DOHH2 (cell line): ENCODE measurements at regions not wholly inside any gene's neighbourhood (a gene's known extent, or its start where the extent isn't known, plus 50 kb on each side); places are given as distances from the start of the nearest gene placed in this dataset.

ENCODE experiments used
- H3F3A ChIP-seq: fragments of 200-600 bp; sonication (generic), shearing (Covaris generic); 2 replicates; pipeline ENCODE4 v1.6.0; 2016; ENCODE audit warnings: antibody characterized with exemption, mild to moderate bottlenecking; ENCODE audit not compliant: control insufficient read depth, insufficient read depth
- H3K27ac ChIP-seq: fragments of 200-600 bp; sonication (generic); 2 replicates; pipeline ENCODE4 v1.5.1; 2014; ENCODE audit warnings: low read depth, mild to moderate bottlenecking, low read length, moderate library complexity
- H3K27me3 ChIP-seq: fragments of 200-600 bp; sonication (generic); 2 replicates; pipeline ENCODE4 v1.6.1; 2014; ENCODE audit warnings: mild to moderate bottlenecking, low read length, mixed read lengths; ENCODE audit not compliant: control insufficient read depth
- H3K36me3 ChIP-seq: fragments of 200-600 bp; sonication (generic); 2 replicates; pipeline ENCODE4 v1.6.1; 2014; ENCODE audit warnings: mild to moderate bottlenecking, low read length, moderate library complexity, mixed read lengths; ENCODE audit not compliant: control insufficient read depth
- H3K4me1 ChIP-seq: fragments of 200-600 bp; sonication (generic); 2 replicates; pipeline ENCODE4 v1.6.1; 2014; ENCODE audit warnings: mild to moderate bottlenecking, low read length, mixed read lengths; ENCODE audit not compliant: control insufficient read depth
- H3K4me2 ChIP-seq: fragments of 200-600 bp; sonication (generic); 2 replicates; pipeline ENCODE4 v1.6.0; 2014; ENCODE audit warnings: mild to moderate bottlenecking, low read length, moderate library complexity
- H3K4me3 ChIP-seq: fragments of 200-600 bp; sonication (generic); 2 replicates; pipeline ENCODE4 v1.5.1; 2014; ENCODE audit warnings: mild to moderate bottlenecking, low read length, mixed read lengths
- H3K79me2 ChIP-seq: fragments of 200-600 bp; sonication (generic); 2 replicates; pipeline ENCODE4 v1.6.1; 2014; ENCODE audit warnings: mild to moderate bottlenecking, low read length, mixed read lengths; ENCODE audit not compliant: control insufficient read depth
- H3K9me2 ChIP-seq: fragments of 200-600 bp; sonication (generic); replicated peaks from 2 replicates; pipeline ENCODE4 v1.6.1; 2014; ENCODE audit warnings: mild to moderate bottlenecking, low read length, mixed read lengths; ENCODE audit not compliant: control insufficient read depth
- H3K9me3 ChIP-seq: fragments of 200-600 bp; sonication (generic); 2 replicates; pipeline ENCODE4 v1.6.1; 2014; ENCODE audit warnings: antibody characterized with exemption, low read length, mixed read lengths; ENCODE audit not compliant: control insufficient read depth, insufficient read depth
- H4K20me1 ChIP-seq: fragments of 200-600 bp; sonication (generic); 2 replicates; pipeline ENCODE4 v1.6.0; 2014; ENCODE audit warnings: low read depth, mild to moderate bottlenecking, antibody characterized with exemption, low read length, moderate library complexity; ENCODE audit not compliant: control insufficient read depth, insufficient read depth
- CTCF ChIP-seq: fragments of 200-600 bp; sonication (generic); IDR thresholded peaks from one replicate; pipeline ENCODE4 v1.5.1; 2014; ENCODE audit warnings: antibody characterized with exemption, mild to moderate bottlenecking, low read depth, low read length; ENCODE audit not compliant: poor library complexity, severe bottlenecking
- EZH2phosphoT487 ChIP-seq: fragments of 200-600 bp; sonication (generic); IDR thresholded peaks from 2 replicates; pipeline ENCODE4 v1.6.1; 2017; ENCODE audit warnings: borderline replicate concordance, mild to moderate bottlenecking, antibody characterized with exemption, low read length, moderate library complexity, mixed read lengths

DNA sequence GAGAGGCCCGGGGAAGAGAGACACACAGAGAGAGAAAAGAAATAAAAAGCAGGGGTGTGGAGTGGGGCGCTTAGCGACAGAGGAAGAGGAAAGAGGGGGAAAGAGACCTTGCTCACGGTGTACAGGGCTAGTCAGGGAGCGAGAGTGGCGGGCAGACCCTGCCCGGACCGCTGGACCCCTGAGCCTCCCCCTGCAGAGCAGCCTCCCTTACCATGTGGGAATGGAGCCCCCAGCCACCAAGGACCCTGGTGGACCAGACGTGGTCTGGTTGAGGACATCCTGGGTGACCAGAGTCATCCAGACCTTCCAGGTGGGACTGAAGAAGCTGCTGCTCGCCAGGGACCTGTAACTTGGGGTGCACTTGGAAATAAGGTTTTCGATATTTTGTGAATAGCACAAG is 129.6 kb downstream of the CHSY1 start:
- H3F3A ChIP-seq: peaks cover 10% of the 10 kb centered on the region
- no peak overlapping the region for H3K4me3 ChIP-seq
- no peak for TF ChIP-seq CTCF
- no peak for TF ChIP-seq EZH2phosphoT487
- peaks cover 6% of the 10 kb centered on the region; the same call in 1 of the 2 replicates for H3K27me3 ChIP-seq
- H3K27ac ChIP-seq: no peak overlapping the region
- H3K9me2 ChIP-seq: no peaks in the 10 kb centered on the region
- no peaks in the 10 kb centered on the region for H4K20me1 ChIP-seq
- no peaks in the 10 kb centered on the region for H3K9me3 ChIP-seq
- peaks cover 48% of the 10 kb centered on the region for H3K4me1 ChIP-seq
- no peak overlapping the region for H3K4me2 ChIP-seq
- H3K36me3 ChIP-seq: no peaks in the 10 kb centered on the region
- H3K79me2 ChIP-seq: no peaks in the 10 kb centered on the region

GRCh38 chr15:101121511-101122090 is 130.2 kb downstream of the CHSY1 start:
- no peaks in the 10 kb centered on the region for H3K79me2 ChIP-seq
- no peak for TF ChIP-seq EZH2phosphoT487
- TF ChIP-seq CTCF: peak; percentile 55
- H3F3A ChIP-seq: peaks cover 6% of the 10 kb centered on the region; the same call in 1 of the 2 replicates
- H4K20me1 ChIP-seq: no peaks in the 10 kb centered on the region
- H3K4me1 ChIP-seq: peaks cover 41% of the 10 kb centered on the region
- H3K36me3 ChIP-seq: no peaks in the 10 kb centered on the region
- peaks cover 6% of the 10 kb centered on the region; the same call in 1 of the 2 replicates for H3K27me3 ChIP-seq
- H3K9me2 ChIP-seq: no peaks in the 10 kb centered on the region
- H3K4me2 ChIP-seq: peak overlapping the region; percentile 40
- H3K4me3 ChIP-seq: no peak overlapping the region
- no peaks in the 10 kb centered on the region for H3K9me3 ChIP-seq
- H3K27ac ChIP-seq: no peak overlapping the region

- no peak for TF ChIP-seq EZH2phosphoT487
- TF ChIP-seq CTCF: no peak
- peaks cover 6% of the 10 kb centered on the region; the same call in 1 of the 2 replicates for H3K27me3 ChIP-seq
- H3F3A ChIP-seq: peaks cover 6% of the 10 kb centered on the region; the same call in 1 of the 2 replicates
- H3K4me2 ChIP-seq: no peak overlapping the region; the same call in 1 of the 2 replicates
- H3K79me2 ChIP-seq: no peaks in the 10 kb centered on the region
- no peaks in the 10 kb centered on the region for H3K36me3 ChIP-seq
- H3K4me3 ChIP-seq: no peak overlapping the region
- H4K20me1 ChIP-seq: no peaks in the 10 kb centered on the region
- no peak overlapping the region for H3K27ac ChIP-seq
- peaks cover 39% of the 10 kb centered on the region for H3K4me1 ChIP-seq
- H3K9me3 ChIP-seq: no peaks in the 10 kb centered on the region
- H3K9me2 ChIP-seq: no peaks in the 10 kb centered on the region
Measured at GRCh38 chr15:101120987-101121386, 130.9 kb downstream of the CHSY1 start.
